Naive thymus-derived CD4-positive, alpha-beta T cell (primary cell): ENCODE measurements at regions not wholly inside any gene's neighbourhood (a gene's known extent, or its start where the extent isn't known, plus 50 kb on each side); places are given as distances from the start of the nearest gene placed in this dataset.

ENCODE experiments used
- ATAC-seq: fragments of 150-1000 bp; cut with Tn5 transposase; 2 replicates; pipeline ENCODE4 v1.10.0; 2021; ENCODE audit warnings: mild to moderate bottlenecking, moderate library complexity
- CTCF ChIA-PET: fragments of 350-600 bp; sonication (Branson Sonifier 250); formaldehyde crosslinking; loops from one replicate; lab custom pipeline; 2021; ENCODE audit warnings: antibody characterized with exemption; lab: Charles Lee
- POLR2A ChIA-PET: fragments of 350-600 bp; sonication (Branson Sonifier 250); formaldehyde crosslinking; loops from one replicate; lab custom pipeline; 2021; ENCODE audit warnings: antibody characterized with exemption, inconsistent platforms; lab: Charles Lee
- DNase-seq, 9 donors: peaks; one replicate each; pipeline versions ENCODE4 v3.0.0 to v3.0.0-alpha.2; 2020 to 2022; ENCODE audit warnings: mixed read lengths in 1 of 9
- H3K27ac ChIP-seq: one replicate; pipeline ENCODE4 v1.7.0; 2013; ENCODE audit warnings: mild to moderate bottlenecking, low read depth, low read length, moderate library complexity
- H3K27me3 ChIP-seq, 2 donors: one replicate each; pipeline ENCODE4 v1.7.0; 2013; ENCODE audit warnings: low read length in 2 of 2, mild to moderate bottlenecking in 2 of 2, moderate library complexity in 2 of 2; ENCODE audit not compliant: control insufficient read depth in 2 of 2, insufficient read depth in 2 of 2
- H3K36me3 ChIP-seq, 3 experiments: 1 replicate in 2 of 3; 2 replicates in 1 of 3; pipeline ENCODE4 v1.7.0; 2013; ENCODE audit warnings: low read length in 3 of 3, mild to moderate bottlenecking in 3 of 3, moderate library complexity in 1 of 3; ENCODE audit not compliant: insufficient read depth in 3 of 3, control insufficient read depth in 2 of 3
- H3K4me1 ChIP-seq, 2 donors: one replicate each; pipeline ENCODE4 v1.7.0; 2013; ENCODE audit warnings: low read length in 2 of 2, mild to moderate bottlenecking in 2 of 2, moderate library complexity in 1 of 2; ENCODE audit not compliant: control insufficient read depth in 2 of 2, insufficient read depth in 2 of 2
- H3K4me3 ChIP-seq: 2 replicates; pipeline ENCODE4 v1.7.0; 2013; ENCODE audit warnings: mild to moderate bottlenecking, low read length
- H3K9me3 ChIP-seq, 3 experiments: 1 replicate in 2 of 3; 2 replicates in 1 of 3; pipeline ENCODE4 v1.7.0; 2013; ENCODE audit warnings: low read length in 3 of 3; ENCODE audit not compliant: control insufficient read depth in 2 of 3
- H3K27ac Mint-ChIP-seq, 9 donors: one replicate each; pipeline ENCODE4 v1.8.0; 2020 to 2022; ENCODE audit warnings: mixed read lengths in 9 of 9, mild to moderate bottlenecking in 8 of 9, moderate library complexity in 5 of 9, inconsistent platforms in 2 of 9
- H3K27me3 Mint-ChIP-seq, 5 donors: one replicate each; pipeline ENCODE4 v1.8.0; 2021 to 2022; ENCODE audit warnings: mixed read lengths in 5 of 5, mild to moderate bottlenecking in 1 of 5
- H3K36me3 Mint-ChIP-seq, 5 donors: one replicate each; pipeline ENCODE4 v1.8.0; 2020 to 2022; ENCODE audit warnings: mixed read lengths in 5 of 5, mild to moderate bottlenecking in 3 of 5, inconsistent platforms in 1 of 5
- H3K4me1 Mint-ChIP-seq, 7 donors: one replicate each; pipeline ENCODE4 v1.8.0; 2020 to 2022; ENCODE audit warnings: mixed read lengths in 7 of 7, mild to moderate bottlenecking in 3 of 7, inconsistent platforms in 1 of 7
- H3K4me3 Mint-ChIP-seq, 10 donors: one replicate each; pipeline ENCODE4 v1.8.0; 2020 to 2022; ENCODE audit warnings: mild to moderate bottlenecking in 10 of 10, mixed read lengths in 10 of 10, moderate library complexity in 6 of 10, inconsistent platforms in 2 of 10
- H3K9me3 Mint-ChIP-seq, 11 donors: one replicate each; pipeline ENCODE4 v1.8.0; 2020 to 2022; ENCODE audit warnings: mixed read lengths in 11 of 11, mild to moderate bottlenecking in 4 of 11, inconsistent platforms in 1 of 11, moderate library complexity in 1 of 11
- intact Hi-C, 2 donors: fragments of 100-400 bp; cut with micrococcal nuclease; formaldehyde crosslinking; loops; one replicate each; pipeline ENCODE4 v1.15.1; 2023

DNA sequence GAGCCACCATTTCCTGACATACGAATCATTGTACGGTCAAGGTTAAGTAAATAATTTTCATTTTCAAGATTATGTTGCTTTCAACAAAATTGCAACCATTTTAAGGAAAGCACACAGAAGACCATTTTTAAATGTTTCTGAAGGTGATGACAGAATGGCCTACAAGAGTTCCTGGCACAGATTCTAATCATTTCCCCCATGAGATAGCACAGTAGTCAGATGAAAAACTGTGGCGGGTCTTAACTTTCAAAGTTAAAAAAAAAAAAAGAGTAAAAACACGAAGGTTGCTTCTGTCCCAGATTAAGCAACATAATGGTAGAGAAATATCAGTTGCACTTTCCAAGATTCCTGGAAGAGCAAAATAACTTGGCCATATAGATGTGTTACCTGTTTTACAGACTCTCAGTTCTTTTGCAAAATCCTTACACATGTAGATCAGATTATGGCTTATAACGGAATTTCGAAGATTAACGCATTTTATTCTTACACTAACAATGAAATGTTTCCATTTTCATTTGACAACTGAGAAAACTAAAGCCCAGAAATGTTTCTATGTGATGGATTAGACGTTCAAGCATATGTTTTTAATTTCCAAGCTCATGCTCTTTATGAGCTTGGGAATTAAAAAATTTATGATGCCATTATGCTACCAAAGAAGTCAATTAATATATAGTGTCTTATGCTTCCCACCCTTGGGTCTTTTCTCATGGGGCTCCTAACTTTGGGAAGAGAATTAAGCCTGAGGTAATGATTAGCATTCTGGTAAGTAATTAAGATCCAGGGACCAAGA lies 335.1 kb upstream of the CLNK start:
- H3K27ac Mint-ChIP-seq: no peak overlapping the region
- no peaks in the 10 kb centered on the region for H3K36me3 ChIP-seq
- intact Hi-C loops: no loop called here
- no peaks in the 10 kb centered on the region for H3K9me3 ChIP-seq
- no peak for ATAC-seq
- peaks cover 0 to 2% (median 0%) of the 10 kb centered on the region in 11 donors for H3K9me3 Mint-ChIP-seq
- no peak for DNase-seq
- no peaks in the 10 kb centered on the region for H3K4me1 Mint-ChIP-seq
- no peaks in the 10 kb centered on the region for H3K4me1 ChIP-seq
- H3K36me3 Mint-ChIP-seq: no peaks in the 10 kb centered on the region
- peaks cover 0 to 8% (median 4%) of the 10 kb centered on the region in 5 donors for H3K27me3 Mint-ChIP-seq
- POLR2A ChIA-PET: no interaction called here
- CTCF ChIA-PET: no interaction called here
- H3K4me3 ChIP-seq: no peak overlapping the region
- H3K27ac ChIP-seq: no peak overlapping the region
- H3K4me3 Mint-ChIP-seq: no peak overlapping the region
- H3K27me3 ChIP-seq: no peaks in the 10 kb centered on the region

DNA sequence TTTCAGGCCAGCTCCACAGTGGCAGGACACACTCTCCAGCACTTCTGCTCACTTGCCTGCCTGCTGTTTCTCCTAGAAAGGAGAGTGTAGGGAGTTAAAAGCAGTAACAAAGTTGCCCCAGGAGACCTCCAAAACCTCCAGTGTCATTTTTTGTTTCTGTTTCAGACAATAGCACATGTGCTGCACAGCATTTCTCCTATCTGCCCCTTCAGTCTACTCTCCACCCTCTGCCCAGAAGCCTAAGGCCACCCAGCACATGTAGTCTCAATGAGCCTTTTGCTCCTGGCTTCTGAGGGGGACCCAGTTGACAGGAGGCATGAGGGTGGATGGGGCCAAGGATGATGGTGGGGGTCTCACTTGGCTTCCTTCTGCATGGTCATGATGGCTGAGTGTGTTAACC lies 329.6 kb upstream of the CLNK start:
- intact Hi-C loops: no loop called here
- POLR2A ChIA-PET: no interaction called here
- peaks cover 0 to 1% (median 0%) of the 10 kb centered on the region in 7 donors for H3K4me1 Mint-ChIP-seq
- no peak for ATAC-seq
- H3K9me3 Mint-ChIP-seq: peaks cover 0 to 8% (median 1%) of the 10 kb centered on the region in 11 donors
- DNase-seq: no peak
- Histone ChIP-seq H3K9me3 (no peaks in the 10 kb centered on the region), H3K27me3 (no peaks in the 10 kb centered on the region), H3K4me3 (no peak overlapping the region), H3K27ac (no peak overlapping the region), H3K4me1 (no peaks in the 10 kb centered on the region), H3K36me3 (no peaks in the 10 kb centered on the region)
- no peaks in the 10 kb centered on the region for H3K36me3 Mint-ChIP-seq
- CTCF ChIA-PET: no interaction called here
- no peak overlapping the region for H3K4me3 Mint-ChIP-seq
- H3K27me3 Mint-ChIP-seq: peaks cover 0 to 15% (median 5%) of the 10 kb centered on the region in 5 donors
- no peak overlapping the region for H3K27ac Mint-ChIP-seq

GRCh38 chr4:11013094-11013664 lies 328.6 kb upstream of the CLNK start:
- no peaks in the 10 kb centered on the region for H3K4me1 ChIP-seq
- Mint-ChIP-seq H3K27ac (no peak overlapping the region), H3K4me3 (no peak overlapping the region), H3K36me3 (peaks cover 0 to under 1% (median 0%) of the 10 kb centered on the region in 5 donors), H3K9me3 (peaks cover 0 to 11% (median 2%) of the 10 kb centered on the region in 11 donors), H3K27me3 (peaks cover 0 to 15% (median 5%) of the 10 kb centered on the region in 5 donors), H3K4me1 (peaks cover 0 to 1% (median 0%) of the 10 kb centered on the region in 7 donors)
- ChIA-PET CTCF (no interaction called here), POLR2A (no interaction called here)
- H3K4me3 ChIP-seq: no peak overlapping the region
- intact Hi-C loops: no loop called here
- no peaks in the 10 kb centered on the region for H3K9me3 ChIP-seq
- no peak for DNase-seq
- no peaks in the 10 kb centered on the region for H3K27me3 ChIP-seq
- no peak overlapping the region for H3K27ac ChIP-seq
- H3K36me3 ChIP-seq: no peaks in the 10 kb centered on the region
- ATAC-seq: no peak

DNA sequence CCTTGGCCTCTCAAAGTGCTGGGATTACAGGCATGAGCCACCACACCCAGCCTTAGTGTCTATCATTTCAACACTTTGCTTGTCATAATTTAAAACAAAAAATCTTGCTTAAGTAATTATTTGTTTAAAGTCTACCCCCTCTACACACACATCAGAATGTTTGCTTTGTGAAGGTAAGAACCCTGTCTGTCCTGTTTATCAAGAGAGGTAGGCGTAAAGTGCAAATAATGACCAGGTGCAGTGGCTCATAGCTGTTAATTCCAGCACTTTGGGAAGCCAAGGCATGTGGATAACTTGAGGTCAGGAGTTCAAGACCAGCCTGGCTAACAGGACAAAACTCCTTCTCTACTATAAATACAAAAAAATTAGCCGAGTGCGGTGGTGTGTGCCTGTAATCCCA lies 326.7 kb upstream of the CLNK start:
- Histone ChIP-seq H3K27ac (no peak overlapping the region), H3K4me3 (no peak overlapping the region), H3K4me1 (no peaks in the 10 kb centered on the region), H3K36me3 (no peaks in the 10 kb centered on the region), H3K27me3 (no peaks in the 10 kb centered on the region), H3K9me3 (no peaks in the 10 kb centered on the region)
- Mint-ChIP-seq H3K4me1 (peaks cover 0 to 7% (median 0%) of the 10 kb centered on the region in 7 donors), H3K9me3 (peaks cover 0 to 13% (median 2%) of the 10 kb centered on the region in 11 donors), H3K27me3 (peaks cover 0 to 15% (median 11%) of the 10 kb centered on the region in 5 donors), H3K4me3 (no peak overlapping the region), H3K27ac (no peak overlapping the region), H3K36me3 (peaks cover 0 to 3% (median 0%) of the 10 kb centered on the region in 5 donors)
- no peak for DNase-seq
- CTCF ChIA-PET: no interaction called here
- POLR2A ChIA-PET: no interaction called here
- intact Hi-C loops: no loop called here
- no peak for ATAC-seq

DNA sequence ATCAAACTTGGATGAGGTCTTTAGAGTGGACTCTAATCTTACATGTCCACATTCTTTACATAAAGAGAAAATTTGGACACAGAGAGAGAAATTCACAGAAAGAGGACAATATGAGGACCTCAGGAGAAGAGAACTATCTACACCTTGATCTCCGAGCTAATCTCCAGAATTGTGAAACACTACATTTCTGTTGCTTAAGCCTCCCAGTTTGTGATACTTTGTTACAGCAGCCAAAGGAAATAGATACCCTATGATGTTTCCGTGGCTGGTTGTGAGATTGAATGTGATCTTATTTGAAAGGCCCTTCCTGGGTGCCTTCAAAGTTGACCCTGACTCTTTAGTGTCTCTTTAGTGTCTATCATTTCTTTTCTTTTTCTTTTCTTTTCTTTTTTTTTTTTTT lies 326.1 kb upstream of the CLNK start:
- H3K9me3 ChIP-seq: no peaks in the 10 kb centered on the region
- CTCF ChIA-PET: no interaction called here
- POLR2A ChIA-PET: no interaction called here

DNA sequence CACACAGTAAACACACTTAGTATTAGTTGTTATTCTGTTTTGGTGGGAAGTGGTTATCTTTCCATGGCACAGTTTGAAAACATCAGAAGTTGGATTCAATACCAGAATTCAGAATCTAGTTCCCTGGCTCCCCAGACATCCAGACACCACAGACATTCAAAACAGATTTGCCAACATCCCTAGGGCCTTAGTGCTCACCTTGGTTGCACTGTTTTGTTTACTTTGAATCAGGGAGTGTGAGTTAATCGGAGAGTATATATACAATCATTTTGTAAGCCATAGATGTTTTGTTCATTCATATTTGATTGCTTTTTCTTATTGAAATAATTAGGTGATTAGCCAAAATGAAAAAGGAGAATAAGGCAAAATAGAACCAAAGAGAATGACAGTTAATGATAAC lies 324.7 kb upstream of the CLNK start:
- no peaks in the 10 kb centered on the region for H3K36me3 ChIP-seq
- ATAC-seq: no peak

More for the DNA sequence above, 326.1 kb upstream of the CLNK start:
- intact Hi-C loops: no loop called here
- Mint-ChIP-seq H3K27me3 (peaks cover 0 to 16% (median 11%) of the 10 kb centered on the region in 5 donors), H3K9me3 (peaks cover 0 to 13% (median 2%) of the 10 kb centered on the region in 11 donors), H3K4me3 (no peak overlapping the region), H3K36me3 (peaks cover 0 to 3% (median 0%) of the 10 kb centered on the region in 5 donors), H3K4me1 (peaks cover 0 to 7% (median 1%) of the 10 kb centered on the region in 7 donors), H3K27ac (no peak overlapping the region)
- Histone ChIP-seq H3K4me3 (no peak overlapping the region), H3K4me1 (no peaks in the 10 kb centered on the region), H3K36me3 (no peaks in the 10 kb centered on the region), H3K27me3 (no peaks in the 10 kb centered on the region), H3K27ac (no peak overlapping the region)
- DNase-seq: no peak
- ATAC-seq: no peak

More for the DNA sequence above, 324.7 kb upstream of the CLNK start:
- Histone ChIP-seq H3K4me1 (no peaks in the 10 kb centered on the region), H3K27ac (no peak overlapping the region), H3K9me3 (no peaks in the 10 kb centered on the region), H3K4me3 (no peak overlapping the region), H3K27me3 (no peaks in the 10 kb centered on the region)
- Mint-ChIP-seq H3K27me3 (peaks cover 0 to 21% (median 11%) of the 10 kb centered on the region in 5 donors), H3K36me3 (peaks cover 0 to 3% (median 0%) of the 10 kb centered on the region in 5 donors), H3K27ac (no peak overlapping the region), H3K9me3 (peaks cover 0 to 13% (median 2%) of the 10 kb centered on the region in 11 donors), H3K4me1 (peaks cover 0 to 15% (median 4%) of the 10 kb centered on the region in 7 donors), H3K4me3 (no peak overlapping the region)
- ChIA-PET POLR2A (no interaction called here), CTCF (no interaction called here)
- intact Hi-C loops: loop anchor here in 1 of 2 donors (10.0 kb wide), 1 partner anchor 96 kb away; no protein-coding TSS in a partner anchor
- no peak for DNase-seq
